Mucosa of descending colon (tissue), 3 donors: ENCODE measurements at regions not wholly inside any gene's neighbourhood (a gene's known extent, or its start where the extent isn't known, plus 50 kb on each side); places are given as distances from the start of the nearest gene placed in this dataset.
"Not testable (repeated sequence)": the region's sequence is repeated elsewhere in the genome, so short reads cannot be mapped to it uniquely, and the experiment has no call there.

ENCODE experiments used
- ATAC-seq: fragments of 200-7000 bp; cut with Tn5 transposase; one replicate; pipeline ENCODE4 v1.9.1; 2020; ENCODE audit warnings: mild to moderate bottlenecking, moderate library complexity
- DNase-seq, 3 donors: peaks; one replicate each; pipeline ENCODE4 v3.0.0-alpha.2; 2020
- H3K36me3 ChIP-seq: fragments of 200-600 bp; one replicate; pipeline ENCODE4 v1.8.0; 2021; ENCODE audit warnings: low read depth, mild to moderate bottlenecking
- H3K4me1 ChIP-seq: fragments of 200-600 bp; one replicate; pipeline ENCODE4 v1.8.0; 2021; ENCODE audit warnings: low read depth, mild to moderate bottlenecking
- H3K4me3 ChIP-seq: fragments of 200-600 bp; one replicate; pipeline ENCODE4 v1.8.0; 2021; ENCODE audit warnings: mild to moderate bottlenecking
- H3K9me3 ChIP-seq: fragments of 200-600 bp; one replicate; pipeline ENCODE4 v1.8.0; 2021; ENCODE audit warnings: mild to moderate bottlenecking
- CTCF ChIP-seq: fragments of 200-600 bp; IDR thresholded peaks from one replicate; pipeline ENCODE4 v1.8.0; 2022; ENCODE audit warnings: antibody characterized with exemption, mild to moderate bottlenecking
- intact Hi-C, 2 donors: fragments of 100-400 bp; cut with DNase I in 1 of 2; cut with micrococcal nuclease in 1 of 2; formaldehyde crosslinking; loops; one replicate each; pipeline versions ENCODE4 v1.11.0 to v1.11.1; 2022; cut with DNase I, micrococcal nuclease
- donor health status: DM: no; HTN: no; CAD: no; lungs with moderate emphysema.
- donor health status: DM: no; HTN: no; CAD: no.
- donor health status: DM: no; HTN: yes; CAD: no.

- TF ChIP-seq CTCF: no peak
- DNase-seq (no peak), ATAC-seq (no peak)
- intact Hi-C loops: no loop called here
- no peak overlapping the region for H3K4me3 ChIP-seq
- no peaks in the 10 kb centered on the region for H3K36me3 ChIP-seq
- H3K4me1 ChIP-seq: no peaks in the 10 kb centered on the region
- peaks cover 40% of the 10 kb centered on the region for H3K9me3 ChIP-seq
Observed at GRCh38 chr7:69110450-69111050, 487.7 kb upstream of the AUTS2 start.

GRCh38 chr7:69114374-69114773, 483.9 kb upstream of the AUTS2 start:
- intact Hi-C loops: no loop called here
- Histone ChIP-seq H3K4me1 (no peaks in the 10 kb centered on the region), H3K9me3 (peaks cover 27% of the 10 kb centered on the region), H3K36me3 (no peaks in the 10 kb centered on the region), H3K4me3 (no peak overlapping the region)
- no peak for ATAC-seq
- DNase-seq: no peak
- TF ChIP-seq CTCF: no peak

GRCh38 chr7:69115788-69116187, 482.5 kb upstream of the AUTS2 start:
- no peak for TF ChIP-seq CTCF
- DNase-seq (no peak), ATAC-seq (no peak)
- H3K36me3 ChIP-seq: no peaks in the 10 kb centered on the region
- H3K4me1 ChIP-seq: no peaks in the 10 kb centered on the region
- H3K4me3 ChIP-seq: no peak overlapping the region
- H3K9me3 ChIP-seq: peaks cover 22% of the 10 kb centered on the region
- intact Hi-C loops: no loop called here

GRCh38 chr7:69116196-69116595, 482.1 kb upstream of the AUTS2 start:
- ATAC-seq, intact Hi-C loops: not testable (repeated sequence)

GRCh38 chr7:69122953-69123352, 475.3 kb upstream of the AUTS2 start:
- intact Hi-C loops: no loop called here
- no peaks in the 10 kb centered on the region for H3K4me1 ChIP-seq

More at GRCh38 chr7:69116196-69116595, 482.1 kb upstream of the AUTS2 start:
- H3K9me3 ChIP-seq: peaks cover 21% of the 10 kb centered on the region
- H3K36me3 ChIP-seq, DNase-seq, H3K4me3 ChIP-seq, H3K4me1 ChIP-seq: not testable (repeated sequence)

More at GRCh38 chr7:69122953-69123352, 475.3 kb upstream of the AUTS2 start:
- Histone ChIP-seq H3K9me3 (peaks cover 35% of the 10 kb centered on the region), H3K36me3 (no peaks in the 10 kb centered on the region), H3K4me3 (no peak overlapping the region)
- no peak for DNase-seq
- no peak for TF ChIP-seq CTCF
- no peak for ATAC-seq
